GM12892 (cell line): ENCODE measurements at regions not wholly inside any gene's neighbourhood (a gene's known extent, or its start where the extent isn't known, plus 50 kb on each side); places are given as distances from the start of the nearest gene placed in this dataset.

ENCODE experiments used
- DNase-seq: peaks from one replicate; pipeline ENCODE4 v3.0.0; 2011; ENCODE audit not compliant: insufficient read length
- FAIRE-seq: peaks from 2 replicates; lab custom pipeline; 2011; peaks lifted over from hg19 to GRCh38; lab: Jason Lieb, UNC
- POLR2A ChIP-seq: IDR thresholded peaks from 2 replicates; pipeline ENCODE4 v1.6.1; 2011; ENCODE audit warnings: low read depth, low read length, control low read depth
- POLR2AphosphoS5 ChIP-seq: IDR thresholded peaks from 2 replicates; pipeline ENCODE4 v1.6.1; 2011; ENCODE audit warnings: low read depth, low read length, control low read depth
- TAF1 ChIP-seq: IDR thresholded peaks from 2 replicates; pipeline ENCODE4 v1.6.1; 2011; ENCODE audit warnings: low read depth, mild to moderate bottlenecking, control low read depth, low read length, borderline replicate concordance

- TF ChIP-seq TAF1 (no peak), POLR2AphosphoS5 (no peak), POLR2A (no peak)
- FAIRE-seq (no peak), DNase-seq (no peak)
Measured at GRCh38 chr3:25114532-25114931, 313.5 kb upstream of the RARB start.

GRCh38 chr3:25117005-25117593 lies 311.0 kb upstream of the RARB start:
- no peak for DNase-seq
- TF ChIP-seq TAF1 (no peak), POLR2AphosphoS5 (no peak), POLR2A (no peak)
- FAIRE-seq = no peak

GRCh38 chr3:25119682-25120081 lies 308.4 kb upstream of the RARB start:
- TF ChIP-seq TAF1 (no peak), POLR2AphosphoS5 (no peak), POLR2A (no peak)
- FAIRE-seq (no peak), DNase-seq (no peak)

- FAIRE-seq = no peak
- TF ChIP-seq POLR2AphosphoS5 = no peak
- no peak for TF ChIP-seq TAF1
- no peak for TF ChIP-seq POLR2A
- DNase-seq = no peak
Measured at GRCh38 chr3:25120665-25121064, 307.4 kb upstream of the RARB start.

- DNase-seq = no peak
- TF ChIP-seq POLR2AphosphoS5 (no peak), TAF1 (no peak), POLR2A (no peak)
- FAIRE-seq = no peak
Measured at GRCh38 chr3:25125201-25125600, 302.9 kb upstream of the RARB start.

- FAIRE-seq = no peak
- DNase-seq = no peak
- no peak for TF ChIP-seq POLR2AphosphoS5
- no peak for TF ChIP-seq POLR2A
- TF ChIP-seq TAF1 = no peak
Measured at GRCh38 chr3:25128735-25129134, 299.3 kb upstream of the RARB start.

- FAIRE-seq (no peak), DNase-seq (no peak)
- TF ChIP-seq POLR2AphosphoS5 (no peak), POLR2A (no peak), TAF1 (no peak)
Measured at GRCh38 chr3:25130724-25131520, 297.1 kb upstream of the RARB start.

- FAIRE-seq (no peak), DNase-seq (no peak)
- TF ChIP-seq POLR2AphosphoS5 = no peak
Measured at GRCh38 chr3:25133588-25133987, 294.5 kb upstream of the RARB start.

- no peak for DNase-seq
- FAIRE-seq = no peak
- TF ChIP-seq POLR2A = no peak
- no peak for TF ChIP-seq TAF1
- no peak for TF ChIP-seq POLR2AphosphoS5
Measured at GRCh38 chr3:25137606-25138005, 290.5 kb upstream of the RARB start.

GRCh38 chr3:25139267-25139666 lies 288.8 kb upstream of the RARB start:
- no peak for TF ChIP-seq POLR2AphosphoS5
- no peak for TF ChIP-seq TAF1
- no peak for TF ChIP-seq POLR2A
- DNase-seq (no peak), FAIRE-seq (no peak)

GRCh38 chr3:25142609-25143355 lies 285.3 kb upstream of the RARB start:
- no peak for DNase-seq
- no peak for TF ChIP-seq TAF1
- no peak for TF ChIP-seq POLR2A
- no peak for TF ChIP-seq POLR2AphosphoS5
- FAIRE-seq = no peak
